GM23338 (cell line): ENCODE measurements at regions not wholly inside any gene's neighbourhood (a gene's known extent, or its start where the extent isn't known, plus 50 kb on each side); places are given as distances from the start of the nearest gene placed in this dataset.

ENCODE experiments used
- EZH2 ChIP-seq: fragments of 200-600 bp; sonication (generic); IDR thresholded peaks from one replicate; pipeline ENCODE4 v1.8.0; 2017; ENCODE audit warnings: antibody characterized with exemption, mild to moderate bottlenecking, low read depth; ENCODE audit not compliant: unreplicated experiment
- JUNB ChIP-seq: IDR thresholded peaks from one replicate; pipeline ENCODE4 v1.6.1; 2016; ENCODE audit warnings: antibody characterized with exemption; ENCODE audit not compliant: unreplicated experiment
- POLR2AphosphoS5 ChIP-seq: IDR thresholded peaks from 2 replicates; pipeline ENCODE4 v1.6.1; 2016; ENCODE audit warnings: antibody characterized with exemption, low read depth
- STAT1 ChIP-seq: IDR thresholded peaks from one replicate; pipeline ENCODE4 v1.6.1; 2016; ENCODE audit warnings: antibody characterized with exemption; ENCODE audit not compliant: unreplicated experiment
- TF ChIP-seq, protein P1 (sequence below), 2 experiments: fragments of 200-600 bp in 1 of 2; sonication (generic) in 1 of 2; conservative IDR thresholded peaks; 2 replicates each; pipeline versions ENCODE4 v1.5.1 to v1.6.1; 2016 to 2017; ENCODE audit warnings: antibody characterized with exemption in 2 of 2, low read depth in 2 of 2, mild to moderate bottlenecking in 2 of 2, moderate library complexity in 1 of 2
- TF ChIP-seq, protein P2 (sequence below): IDR thresholded peaks from 2 replicates; pipeline ENCODE4 v1.6.1; 2016; ENCODE audit warnings: antibody characterized with exemption
- TF ChIP-seq, protein P3 (sequence below): IDR thresholded peaks from one replicate; pipeline ENCODE4 v1.6.1; 2018; ENCODE audit warnings: antibody characterized with exemption; ENCODE audit not compliant: unreplicated experiment
- TF ChIP-seq, protein P4 (sequence below): fragments of 250-450 bp; sonication (Bioruptor Pico); IDR thresholded peaks from 2 replicates; pipeline ENCODE4 v1.5.0; 2020; ENCODE audit warnings: mild to moderate bottlenecking, moderate library complexity

DNA sequence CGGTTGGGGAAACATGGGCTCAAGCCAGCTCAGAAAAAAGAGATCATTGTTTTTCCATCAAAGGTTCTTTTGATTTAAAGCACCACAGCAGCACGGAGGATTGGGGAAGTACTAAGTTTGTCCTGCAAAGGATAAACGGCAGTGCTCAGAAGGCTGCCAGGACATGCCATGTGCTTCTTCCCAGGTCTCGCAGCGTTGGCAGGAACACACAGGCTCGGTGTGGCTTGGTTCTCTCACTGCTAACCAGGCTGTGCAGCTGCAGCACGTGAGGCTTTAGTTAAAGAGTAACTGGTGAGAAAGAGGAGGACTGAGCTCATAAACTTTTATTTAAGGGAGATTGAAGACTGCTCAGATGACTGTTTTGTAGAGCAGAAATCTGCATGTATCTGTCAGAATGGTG lies 264.3 kb downstream of the TSN start:
- TF ChIP-seq, protein P1, sequence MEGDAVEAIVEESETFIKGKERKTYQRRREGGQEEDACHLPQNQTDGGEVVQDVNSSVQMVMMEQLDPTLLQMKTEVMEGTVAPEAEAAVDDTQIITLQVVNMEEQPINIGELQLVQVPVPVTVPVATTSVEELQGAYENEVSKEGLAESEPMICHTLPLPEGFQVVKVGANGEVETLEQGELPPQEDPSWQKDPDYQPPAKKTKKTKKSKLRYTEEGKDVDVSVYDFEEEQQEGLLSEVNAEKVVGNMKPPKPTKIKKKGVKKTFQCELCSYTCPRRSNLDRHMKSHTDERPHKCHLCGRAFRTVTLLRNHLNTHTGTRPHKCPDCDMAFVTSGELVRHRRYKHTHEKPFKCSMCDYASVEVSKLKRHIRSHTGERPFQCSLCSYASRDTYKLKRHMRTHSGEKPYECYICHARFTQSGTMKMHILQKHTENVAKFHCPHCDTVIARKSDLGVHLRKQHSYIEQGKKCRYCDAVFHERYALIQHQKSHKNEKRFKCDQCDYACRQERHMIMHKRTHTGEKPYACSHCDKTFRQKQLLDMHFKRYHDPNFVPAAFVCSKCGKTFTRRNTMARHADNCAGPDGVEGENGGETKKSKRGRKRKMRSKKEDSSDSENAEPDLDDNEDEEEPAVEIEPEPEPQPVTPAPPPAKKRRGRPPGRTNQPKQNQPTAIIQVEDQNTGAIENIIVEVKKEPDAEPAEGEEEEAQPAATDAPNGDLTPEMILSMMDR (conservative IDR thresholded peaks at IDR 0.05; ENCODE audit: low read depth in 2 of 2): no peak
- TF ChIP-seq STAT1 (no peak), POLR2AphosphoS5 (no peak), EZH2 (no peak), JUNB (no peak)
- TF ChIP-seq, protein P2, sequence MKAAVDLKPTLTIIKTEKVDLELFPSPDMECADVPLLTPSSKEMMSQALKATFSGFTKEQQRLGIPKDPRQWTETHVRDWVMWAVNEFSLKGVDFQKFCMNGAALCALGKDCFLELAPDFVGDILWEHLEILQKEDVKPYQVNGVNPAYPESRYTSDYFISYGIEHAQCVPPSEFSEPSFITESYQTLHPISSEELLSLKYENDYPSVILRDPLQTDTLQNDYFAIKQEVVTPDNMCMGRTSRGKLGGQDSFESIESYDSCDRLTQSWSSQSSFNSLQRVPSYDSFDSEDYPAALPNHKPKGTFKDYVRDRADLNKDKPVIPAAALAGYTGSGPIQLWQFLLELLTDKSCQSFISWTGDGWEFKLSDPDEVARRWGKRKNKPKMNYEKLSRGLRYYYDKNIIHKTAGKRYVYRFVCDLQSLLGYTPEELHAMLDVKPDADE: no peak
- TF ChIP-seq, protein P3, sequence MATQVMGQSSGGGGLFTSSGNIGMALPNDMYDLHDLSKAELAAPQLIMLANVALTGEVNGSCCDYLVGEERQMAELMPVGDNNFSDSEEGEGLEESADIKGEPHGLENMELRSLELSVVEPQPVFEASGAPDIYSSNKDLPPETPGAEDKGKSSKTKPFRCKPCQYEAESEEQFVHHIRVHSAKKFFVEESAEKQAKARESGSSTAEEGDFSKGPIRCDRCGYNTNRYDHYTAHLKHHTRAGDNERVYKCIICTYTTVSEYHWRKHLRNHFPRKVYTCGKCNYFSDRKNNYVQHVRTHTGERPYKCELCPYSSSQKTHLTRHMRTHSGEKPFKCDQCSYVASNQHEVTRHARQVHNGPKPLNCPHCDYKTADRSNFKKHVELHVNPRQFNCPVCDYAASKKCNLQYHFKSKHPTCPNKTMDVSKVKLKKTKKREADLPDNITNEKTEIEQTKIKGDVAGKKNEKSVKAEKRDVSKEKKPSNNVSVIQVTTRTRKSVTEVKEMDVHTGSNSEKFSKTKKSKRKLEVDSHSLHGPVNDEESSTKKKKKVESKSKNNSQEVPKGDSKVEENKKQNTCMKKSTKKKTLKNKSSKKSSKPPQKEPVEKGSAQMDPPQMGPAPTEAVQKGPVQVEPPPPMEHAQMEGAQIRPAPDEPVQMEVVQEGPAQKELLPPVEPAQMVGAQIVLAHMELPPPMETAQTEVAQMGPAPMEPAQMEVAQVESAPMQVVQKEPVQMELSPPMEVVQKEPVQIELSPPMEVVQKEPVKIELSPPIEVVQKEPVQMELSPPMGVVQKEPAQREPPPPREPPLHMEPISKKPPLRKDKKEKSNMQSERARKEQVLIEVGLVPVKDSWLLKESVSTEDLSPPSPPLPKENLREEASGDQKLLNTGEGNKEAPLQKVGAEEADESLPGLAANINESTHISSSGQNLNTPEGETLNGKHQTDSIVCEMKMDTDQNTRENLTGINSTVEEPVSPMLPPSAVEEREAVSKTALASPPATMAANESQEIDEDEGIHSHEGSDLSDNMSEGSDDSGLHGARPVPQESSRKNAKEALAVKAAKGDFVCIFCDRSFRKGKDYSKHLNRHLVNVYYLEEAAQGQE: no peak
- TF ChIP-seq, protein P4, sequence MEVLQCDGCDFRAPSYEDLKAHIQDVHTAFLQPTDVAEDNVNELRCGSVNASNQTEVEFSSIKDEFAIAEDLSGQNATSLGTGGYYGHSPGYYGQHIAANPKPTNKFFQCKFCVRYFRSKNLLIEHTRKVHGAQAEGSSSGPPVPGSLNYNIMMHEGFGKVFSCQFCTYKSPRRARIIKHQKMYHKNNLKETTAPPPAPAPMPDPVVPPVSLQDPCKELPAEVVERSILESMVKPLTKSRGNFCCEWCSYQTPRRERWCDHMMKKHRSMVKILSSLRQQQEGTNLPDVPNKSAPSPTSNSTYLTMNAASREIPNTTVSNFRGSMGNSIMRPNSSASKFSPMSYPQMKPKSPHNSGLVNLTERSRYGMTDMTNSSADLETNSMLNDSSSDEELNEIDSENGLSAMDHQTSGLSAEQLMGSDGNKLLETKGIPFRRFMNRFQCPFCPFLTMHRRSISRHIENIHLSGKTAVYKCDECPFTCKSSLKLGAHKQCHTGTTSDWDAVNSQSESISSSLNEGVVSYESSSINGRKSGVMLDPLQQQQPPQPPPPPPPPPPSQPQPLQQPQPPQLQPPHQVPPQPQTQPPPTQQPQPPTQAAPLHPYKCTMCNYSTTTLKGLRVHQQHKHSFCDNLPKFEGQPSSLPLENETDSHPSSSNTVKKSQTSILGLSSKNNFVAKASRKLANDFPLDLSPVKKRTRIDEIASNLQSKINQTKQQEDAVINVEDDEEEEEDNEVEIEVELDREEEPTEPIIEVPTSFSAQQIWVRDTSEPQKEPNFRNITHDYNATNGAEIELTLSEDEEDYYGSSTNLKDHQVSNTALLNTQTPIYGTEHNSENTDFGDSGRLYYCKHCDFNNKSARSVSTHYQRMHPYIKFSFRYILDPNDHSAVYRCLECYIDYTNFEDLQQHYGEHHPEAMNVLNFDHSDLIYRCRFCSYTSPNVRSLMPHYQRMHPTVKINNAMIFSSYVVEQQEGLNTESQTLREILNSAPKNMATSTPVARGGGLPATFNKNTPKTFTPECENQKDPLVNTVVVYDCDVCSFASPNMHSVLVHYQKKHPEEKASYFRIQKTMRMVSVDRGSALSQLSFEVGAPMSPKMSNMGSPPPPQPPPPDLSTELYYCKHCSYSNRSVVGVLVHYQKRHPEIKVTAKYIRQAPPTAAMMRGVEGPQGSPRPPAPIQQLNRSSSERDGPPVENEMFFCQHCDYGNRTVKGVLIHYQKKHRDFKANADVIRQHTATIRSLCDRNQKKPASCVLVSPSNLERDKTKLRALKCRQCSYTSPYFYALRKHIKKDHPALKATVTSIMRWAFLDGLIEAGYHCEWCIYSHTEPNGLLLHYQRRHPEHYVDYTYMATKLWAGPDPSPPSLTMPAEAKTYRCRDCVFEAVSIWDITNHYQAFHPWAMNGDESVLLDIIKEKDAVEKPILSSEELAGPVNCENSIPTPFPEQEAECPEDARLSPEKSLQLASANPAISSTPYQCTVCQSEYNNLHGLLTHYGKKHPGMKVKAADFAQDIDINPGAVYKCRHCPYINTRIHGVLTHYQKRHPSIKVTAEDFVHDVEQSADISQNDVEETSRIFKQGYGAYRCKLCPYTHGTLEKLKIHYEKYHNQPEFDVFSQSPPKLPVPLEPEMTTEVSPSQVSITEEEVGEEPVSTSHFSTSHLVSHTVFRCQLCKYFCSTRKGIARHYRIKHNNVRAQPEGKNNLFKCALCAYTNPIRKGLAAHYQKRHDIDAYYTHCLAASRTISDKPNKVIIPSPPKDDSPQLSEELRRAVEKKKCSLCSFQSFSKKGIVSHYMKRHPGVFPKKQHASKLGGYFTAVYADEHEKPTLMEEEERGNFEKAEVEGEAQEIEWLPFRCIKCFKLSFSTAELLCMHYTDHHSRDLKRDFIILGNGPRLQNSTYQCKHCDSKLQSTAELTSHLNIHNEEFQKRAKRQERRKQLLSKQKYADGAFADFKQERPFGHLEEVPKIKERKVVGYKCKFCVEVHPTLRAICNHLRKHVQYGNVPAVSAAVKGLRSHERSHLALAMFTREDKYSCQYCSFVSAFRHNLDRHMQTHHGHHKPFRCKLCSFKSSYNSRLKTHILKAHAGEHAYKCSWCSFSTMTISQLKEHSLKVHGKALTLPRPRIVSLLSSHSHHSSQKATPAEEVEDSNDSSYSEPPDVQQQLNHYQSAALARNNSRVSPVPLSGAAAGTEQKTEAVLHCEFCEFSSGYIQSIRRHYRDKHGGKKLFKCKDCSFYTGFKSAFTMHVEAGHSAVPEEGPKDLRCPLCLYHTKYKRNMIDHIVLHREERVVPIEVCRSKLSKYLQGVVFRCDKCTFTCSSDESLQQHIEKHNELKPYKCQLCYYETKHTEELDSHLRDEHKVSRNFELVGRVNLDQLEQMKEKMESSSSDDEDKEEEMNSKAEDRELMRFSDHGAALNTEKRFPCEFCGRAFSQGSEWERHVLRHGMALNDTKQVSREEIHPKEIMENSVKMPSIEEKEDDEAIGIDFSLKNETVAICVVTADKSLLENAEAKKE (CRISPR knock-in tag): no peak
